HG03159 (cell line): ENCODE measurements at regions not wholly inside any gene's neighbourhood (a gene's known extent, or its start where the extent isn't known, plus 50 kb on each side); places are given as distances from the start of the nearest gene placed in this dataset.

Source experiments
- ATAC-seq: cut with Tn5 transposase; IDR thresholded peaks from one replicate; pipeline ENCODE4 v1.9.1; 2021; ENCODE audit warnings: mild to moderate bottlenecking, moderate library complexity; ENCODE audit not compliant: unreplicated experiment

- no peak for ATAC-seq
These were observed 61.2 kb upstream of the KCNMB2 start for GRCh38 chr3:178475062-178475461.

DNA sequence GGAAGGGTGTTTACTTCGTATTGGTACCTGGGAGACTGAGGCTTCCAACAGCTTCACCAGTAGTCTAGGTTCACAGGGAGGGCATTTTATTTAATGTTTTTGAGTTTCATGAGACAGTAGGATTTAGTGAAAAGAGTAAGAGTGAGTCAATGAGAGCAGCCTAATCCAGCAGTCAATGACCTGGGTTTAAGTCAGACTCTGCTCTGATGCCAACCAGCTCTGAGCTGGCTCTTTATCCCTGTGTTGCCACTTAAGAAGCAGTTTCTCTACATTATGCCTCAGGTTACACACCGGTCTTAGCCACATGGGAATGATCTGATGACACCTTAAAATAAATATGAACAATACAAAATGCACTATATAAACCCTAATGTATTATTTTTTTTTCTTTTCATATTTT lies 59.4 kb upstream of the KCNMB2 start:
- no peak for ATAC-seq

GRCh38 chr3:178479446-178479845 lies 56.8 kb upstream of the KCNMB2 start:
- ATAC-seq, result no peak

DNA sequence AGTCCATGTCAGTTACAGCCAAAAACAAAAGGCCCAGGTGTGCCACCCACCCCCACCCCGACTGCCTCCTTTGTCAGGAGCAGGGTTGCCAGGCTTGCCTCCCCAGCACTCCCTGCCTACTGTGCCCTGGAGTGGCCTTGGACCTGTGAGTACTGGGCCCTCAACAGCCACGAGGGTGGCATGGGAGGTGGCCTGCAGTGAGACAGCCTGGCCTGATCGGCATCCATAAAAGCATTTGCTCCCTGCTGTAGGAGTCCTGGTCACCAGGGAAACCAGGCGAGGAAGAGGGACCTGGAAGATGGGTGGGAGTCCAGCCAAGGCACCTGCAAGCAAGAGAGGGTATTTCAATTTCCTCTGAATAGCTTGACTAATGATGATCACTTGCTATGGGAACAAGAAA lies 56.4 kb upstream of the KCNMB2 start:
- ATAC-seq, result no peak

DNA sequence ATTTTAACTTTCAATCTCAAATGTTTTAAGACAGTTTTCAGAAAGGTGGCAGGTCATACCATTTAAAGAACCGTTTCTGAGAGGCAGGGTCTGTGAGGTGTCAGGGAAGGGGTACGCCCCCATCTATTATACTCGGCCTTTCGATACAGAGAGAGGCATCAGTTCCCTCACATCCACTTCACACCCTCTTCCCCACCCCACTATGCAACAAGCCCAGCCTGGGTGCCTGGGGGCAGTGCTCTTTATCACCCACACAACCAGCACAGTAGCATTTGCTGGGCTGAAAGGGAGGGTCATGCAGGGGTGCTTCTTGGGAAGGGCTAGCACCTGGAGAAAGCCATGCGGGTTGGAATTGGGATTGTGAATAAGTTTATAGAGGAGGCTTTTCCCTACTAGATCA lies 56.0 kb upstream of the KCNMB2 start:
- peak; percentile 22 for ATAC-seq

DNA sequence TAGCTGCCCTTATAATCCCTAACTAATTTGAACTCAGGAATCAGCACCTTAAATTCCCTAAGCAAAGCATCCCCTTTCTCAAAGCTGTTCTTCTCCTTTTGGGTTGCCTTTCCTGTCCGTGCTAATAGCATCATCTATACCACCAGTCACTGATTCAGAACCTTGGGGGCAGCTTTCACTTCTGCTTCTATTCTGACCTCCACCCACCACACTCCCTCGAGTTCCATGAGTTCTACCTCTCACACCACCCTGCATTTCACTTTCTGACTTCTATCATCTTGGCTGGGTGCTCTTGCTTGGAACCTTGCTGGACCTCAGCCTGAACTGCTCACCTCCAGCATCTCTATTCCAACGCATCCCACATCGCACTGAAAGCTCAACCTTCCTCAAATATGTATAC lies 55.4 kb upstream of the KCNMB2 start:
- ATAC-seq, result peak; percentile 99

DNA sequence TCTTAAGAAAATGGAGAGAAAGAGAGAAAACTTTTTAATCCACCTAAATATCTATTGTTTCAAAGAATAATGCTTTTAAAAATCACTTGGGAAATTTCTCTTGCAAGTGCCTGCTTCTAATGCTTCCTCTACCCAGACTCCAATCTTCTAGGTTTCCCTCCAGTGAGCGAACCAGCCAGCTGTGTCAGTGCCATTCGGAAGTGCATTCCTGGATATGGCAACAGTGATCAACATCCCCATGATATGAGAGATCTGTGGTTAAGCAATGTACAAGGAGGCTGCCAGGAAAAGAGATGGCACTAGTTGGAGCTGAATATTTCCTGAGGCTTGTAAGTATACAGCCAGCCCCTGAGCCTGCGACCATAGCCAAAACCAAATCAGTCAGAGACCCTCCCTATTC lies 53.3 kb upstream of the KCNMB2 start:
- no peak for ATAC-seq

DNA sequence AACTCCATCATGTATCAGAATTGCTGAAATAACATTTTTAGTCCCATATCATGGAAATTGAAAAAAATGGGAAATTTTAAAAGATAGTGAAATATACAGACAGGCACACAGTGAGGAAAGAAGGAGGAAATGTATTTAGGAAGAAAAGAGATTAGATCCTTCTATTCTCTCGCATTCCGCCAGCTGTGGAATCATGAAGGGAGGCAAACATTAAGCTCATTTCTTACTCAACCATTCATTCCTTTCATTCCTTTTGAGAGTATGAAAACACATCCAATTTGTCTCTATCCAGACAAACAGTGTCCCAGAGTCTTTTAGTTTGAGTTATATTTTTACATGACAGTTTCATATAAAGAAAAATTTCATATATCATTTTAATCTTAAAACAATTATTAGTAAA lies 52.5 kb upstream of the KCNMB2 start:
- ATAC-seq, result no peak

DNA sequence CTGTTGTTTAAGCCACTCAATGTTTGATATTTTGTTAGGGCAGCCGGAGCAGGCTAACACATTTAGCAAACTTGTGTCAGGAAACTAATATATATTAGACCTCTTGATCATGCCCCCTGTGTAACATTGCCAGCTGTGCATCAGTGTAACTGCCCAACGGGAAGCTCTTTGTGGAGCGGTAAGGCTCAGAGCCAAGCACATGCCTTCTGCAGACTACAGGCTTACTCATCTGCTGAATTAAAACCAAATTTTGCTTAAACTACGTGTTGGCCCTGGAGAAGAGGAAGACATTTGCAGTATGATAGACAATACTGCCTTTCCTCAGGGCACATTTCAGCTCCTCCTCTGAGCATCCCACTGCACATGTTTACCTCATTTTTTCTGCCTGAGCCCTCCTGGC lies 50.5 kb upstream of the KCNMB2 start:
- ATAC-seq, result no peak
